Gastrocnemius medialis (tissue), 4 donors: ENCODE measurements at regions not wholly inside any gene's neighbourhood (a gene's known extent, or its start where the extent isn't known, plus 50 kb on each side); places are given as distances from the start of the nearest gene placed in this dataset.

Experiments used
- CTCF ChIP-seq, 5 experiments: fragments of 450-650 bp in 3 of 5; fragments of 200-600 bp in 2 of 5; sonication (generic) in 2 of 5; IDR thresholded peaks in 4 of 5; conservative IDR thresholded peaks in 1 of 5; 1 replicate in 4 of 5; 2 replicates in 1 of 5; pipeline ENCODE4 v1.5.1; 2016 to 2019; ENCODE audit warnings: antibody characterized with exemption in 5 of 5, mild to moderate bottlenecking in 3 of 5, moderate library complexity in 3 of 5
- POLR2A ChIP-seq, 2 donors: fragments of 450-650 bp; IDR thresholded peaks; one replicate each; pipeline ENCODE4 v1.6.1; 2017; ENCODE audit warnings: antibody characterized with exemption in 2 of 2, mild to moderate bottlenecking in 2 of 2, moderate library complexity in 2 of 2

DNA sequence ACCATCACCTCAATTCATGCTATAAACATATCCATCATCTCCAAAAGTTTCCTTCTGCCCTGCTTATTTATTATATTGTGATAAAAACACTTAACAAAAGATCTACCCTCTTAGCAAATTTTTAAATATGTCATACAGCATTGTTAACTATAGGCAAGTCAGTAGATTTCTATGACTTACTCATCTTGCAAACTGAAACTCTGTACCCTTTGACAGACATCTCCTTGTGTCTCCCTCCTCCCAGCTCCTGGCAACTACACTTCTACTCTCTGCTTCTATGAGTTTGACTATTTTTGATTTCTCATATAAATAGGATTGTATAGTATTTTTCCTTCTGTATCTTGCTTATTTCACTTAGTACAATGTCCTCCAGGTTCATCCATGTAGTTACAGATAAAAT lies 174.8 kb downstream of the TNFSF18 start:
- TF ChIP-seq CTCF (IDR thresholded peaks at IDR 0.05 in 4 of 5, conservative IDR thresholded peaks at IDR 0.05 in 1 of 5) (no peak), POLR2A (IDR thresholded peaks at IDR 0.05) (no peak)
